NCI-H2196 (cell line): ENCODE measurements at regions not wholly inside any gene's neighbourhood (a gene's known extent, or its start where the extent isn't known, plus 50 kb on each side); places are given as distances from the start of the nearest gene placed in this dataset.
"Not testable (repeated sequence)": the region's sequence is repeated elsewhere in the genome, so short reads cannot be mapped to it uniquely, and the experiment has no call there.

ENCODE experiments used
- DNase-seq: peaks from one replicate; lab custom pipeline; 2025; ENCODE audit not compliant: unreplicated experiment; lab: John Stamatoyannopoulos, UW

DNA sequence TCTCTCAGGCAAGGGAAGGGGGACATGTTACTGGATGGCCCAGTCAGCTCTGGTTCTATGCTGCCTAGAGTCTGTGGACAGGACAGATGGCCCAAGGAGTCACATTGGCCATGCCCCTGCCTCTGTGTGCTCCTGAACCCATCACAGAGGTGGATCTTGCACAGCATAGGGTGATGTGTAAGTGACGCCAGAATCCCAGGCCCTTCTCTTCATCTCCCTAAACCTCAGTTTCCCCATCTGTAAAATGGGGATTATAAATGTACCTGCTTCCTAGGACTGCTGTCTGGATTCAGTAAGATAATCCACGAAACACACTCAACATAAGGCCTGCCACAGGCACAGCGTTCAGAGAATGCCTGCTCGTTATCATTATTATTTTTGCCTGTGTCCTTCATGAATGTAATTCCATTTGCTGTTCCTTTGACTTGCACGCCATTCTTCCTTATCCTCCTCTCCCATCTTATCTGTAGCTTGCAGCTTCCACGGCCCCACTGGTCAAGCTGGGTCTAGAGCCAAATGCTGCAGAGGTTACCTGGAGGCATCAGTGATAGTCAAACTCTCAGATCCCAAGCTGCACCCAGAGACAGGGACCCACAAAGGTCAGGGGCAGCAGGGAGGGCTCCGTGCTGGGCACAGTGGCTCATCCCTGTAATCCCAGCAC is 207.0 kb downstream of the MN1 start:
- DNase-seq = no peak

GRCh38 chr22:27596133-27596870 is 205.3 kb downstream of the MN1 start:
- DNase-seq = no peak

- no peak for DNase-seq
These were observed 203.7 kb downstream of the MN1 start for GRCh38 chr22:27597703-27598444.

- no peak for DNase-seq
These were observed 202.8 kb downstream of the MN1 start for GRCh38 chr22:27598792-27599191.

DNA sequence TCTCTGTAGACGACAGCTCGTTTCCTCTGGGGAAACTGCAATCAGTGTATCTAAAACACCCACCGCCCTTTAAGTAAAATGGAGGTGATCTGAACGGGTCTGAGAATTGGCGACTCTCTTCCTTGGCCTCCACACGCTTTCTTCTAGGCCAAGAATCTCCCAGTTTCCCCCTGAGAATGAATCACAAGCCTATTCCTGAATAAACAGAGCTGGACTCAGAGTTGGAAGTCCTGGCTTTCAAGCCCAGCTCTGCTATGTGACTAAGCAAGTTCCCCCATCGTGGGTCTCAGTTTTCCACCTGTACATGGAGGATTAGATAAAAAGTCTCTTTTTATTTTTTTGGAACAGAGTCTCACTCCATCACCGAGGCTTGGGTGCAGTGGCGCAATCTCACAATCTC is 200.4 kb downstream of the MN1 start:
- DNase-seq = no peak

DNA sequence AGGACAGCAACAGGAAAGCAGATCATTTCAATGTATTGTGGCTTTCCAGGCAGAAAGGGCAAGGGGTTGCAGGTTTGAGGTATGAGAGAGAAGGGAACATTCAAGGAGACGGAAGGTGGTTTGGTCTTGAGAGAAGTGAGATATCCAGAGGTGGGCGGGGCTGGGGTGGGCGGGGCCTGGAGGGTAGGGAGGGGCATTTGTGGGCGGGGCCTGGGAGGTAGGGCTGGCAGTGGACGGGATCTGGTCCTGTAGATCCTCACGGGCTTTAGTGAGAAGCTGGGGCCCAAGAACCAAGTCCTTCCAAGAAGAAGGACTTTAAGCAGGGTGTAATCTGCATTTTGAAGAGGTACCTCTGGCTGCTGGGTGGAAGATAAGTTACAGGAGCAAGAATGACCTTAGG is 199.2 kb downstream of the MN1 start:
- no peak for DNase-seq

- DNase-seq = no peak
These were observed 198.3 kb downstream of the MN1 start for GRCh38 chr22:27603111-27603799.

DNA sequence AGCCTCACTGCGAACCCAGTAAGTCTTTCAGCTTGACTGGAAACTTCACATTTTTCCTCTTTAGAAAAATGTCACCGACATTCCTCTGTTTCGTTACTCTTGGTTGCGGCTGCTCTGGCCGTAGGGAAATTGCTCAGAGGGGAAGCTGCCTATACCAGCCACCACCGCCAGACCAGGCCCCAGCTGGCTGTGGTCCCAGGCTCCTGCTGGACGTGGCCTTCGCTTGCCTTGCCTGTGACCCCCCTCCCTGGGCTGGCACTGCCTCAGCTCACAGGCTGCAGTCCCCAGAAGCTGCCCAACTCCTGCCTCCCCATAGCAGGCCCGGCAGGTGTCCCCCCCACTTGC is 197.8 kb downstream of the MN1 start:
- DNase-seq = no peak

GRCh38 chr22:27605390-27605789 is 196.2 kb downstream of the MN1 start:
- DNase-seq = no peak

- DNase-seq = not testable (repeated sequence)
These were observed 193.8 kb downstream of the MN1 start for GRCh38 chr22:27607750-27608149.

DNA sequence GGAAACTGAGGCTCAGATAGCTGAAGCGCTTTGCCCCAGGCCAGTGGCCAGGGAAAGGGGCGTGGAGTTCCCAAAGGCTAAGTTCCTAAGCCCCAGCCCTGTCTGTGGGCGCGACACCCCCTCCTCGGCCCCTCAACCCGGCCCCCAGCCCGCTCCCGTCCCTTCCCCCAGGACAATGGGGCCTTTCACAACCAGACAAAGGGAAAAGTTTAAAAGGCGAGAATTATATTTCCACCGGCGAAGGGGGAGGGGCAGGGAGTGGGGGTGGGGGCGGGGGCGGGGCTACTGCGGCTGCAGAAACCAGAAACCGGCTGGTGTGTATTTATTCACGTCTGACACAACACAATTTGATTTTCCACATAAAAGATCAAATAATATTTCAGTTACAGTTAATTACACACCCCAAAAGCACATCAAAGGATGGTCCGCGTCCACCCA is 192.1 kb downstream of the MN1 start:
- no peak for DNase-seq

DNA sequence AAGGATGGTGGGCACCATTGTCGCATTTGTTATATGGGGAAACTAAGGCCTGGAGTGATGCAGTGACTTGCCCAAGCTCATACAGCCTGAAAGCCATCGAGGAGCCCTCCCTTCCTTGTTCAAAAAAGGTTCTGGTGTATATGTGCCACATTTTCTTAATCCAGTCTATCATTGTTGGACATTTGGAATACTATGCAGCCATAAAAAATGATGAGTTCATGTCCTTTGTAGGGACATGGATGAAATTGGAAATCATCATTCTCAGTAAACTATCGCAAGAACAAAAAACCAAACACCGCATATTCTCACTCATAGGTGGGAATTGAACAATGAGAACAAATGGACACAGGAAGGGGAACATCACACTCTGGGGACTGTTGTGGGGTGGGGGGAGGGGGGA is 191.4 kb downstream of the MN1 start:
- DNase-seq = not testable (repeated sequence)

- no peak for DNase-seq
These were observed 190.4 kb downstream of the MN1 start for GRCh38 chr22:27610863-27611786.

DNA sequence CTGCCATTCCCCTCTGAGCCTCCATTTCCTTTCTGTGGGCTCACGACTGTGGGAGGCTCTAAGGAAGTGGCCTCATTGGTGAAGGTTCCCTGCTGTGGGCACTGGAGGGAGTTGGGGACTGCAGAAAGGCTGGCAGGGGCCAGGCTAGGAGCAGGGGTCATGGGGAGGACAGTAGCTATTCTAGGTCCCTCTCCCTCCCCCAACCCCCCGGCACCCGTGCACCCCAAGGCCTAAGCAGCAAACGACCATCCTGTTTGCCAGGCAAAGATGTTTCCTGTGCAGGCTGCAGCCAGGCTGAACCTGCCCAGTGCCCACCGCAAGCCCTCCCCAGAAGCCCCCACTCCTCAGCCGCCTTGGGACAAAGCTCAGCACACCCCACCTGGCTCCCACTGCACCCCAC is 189.4 kb downstream of the MN1 start:
- no peak for DNase-seq

DNA sequence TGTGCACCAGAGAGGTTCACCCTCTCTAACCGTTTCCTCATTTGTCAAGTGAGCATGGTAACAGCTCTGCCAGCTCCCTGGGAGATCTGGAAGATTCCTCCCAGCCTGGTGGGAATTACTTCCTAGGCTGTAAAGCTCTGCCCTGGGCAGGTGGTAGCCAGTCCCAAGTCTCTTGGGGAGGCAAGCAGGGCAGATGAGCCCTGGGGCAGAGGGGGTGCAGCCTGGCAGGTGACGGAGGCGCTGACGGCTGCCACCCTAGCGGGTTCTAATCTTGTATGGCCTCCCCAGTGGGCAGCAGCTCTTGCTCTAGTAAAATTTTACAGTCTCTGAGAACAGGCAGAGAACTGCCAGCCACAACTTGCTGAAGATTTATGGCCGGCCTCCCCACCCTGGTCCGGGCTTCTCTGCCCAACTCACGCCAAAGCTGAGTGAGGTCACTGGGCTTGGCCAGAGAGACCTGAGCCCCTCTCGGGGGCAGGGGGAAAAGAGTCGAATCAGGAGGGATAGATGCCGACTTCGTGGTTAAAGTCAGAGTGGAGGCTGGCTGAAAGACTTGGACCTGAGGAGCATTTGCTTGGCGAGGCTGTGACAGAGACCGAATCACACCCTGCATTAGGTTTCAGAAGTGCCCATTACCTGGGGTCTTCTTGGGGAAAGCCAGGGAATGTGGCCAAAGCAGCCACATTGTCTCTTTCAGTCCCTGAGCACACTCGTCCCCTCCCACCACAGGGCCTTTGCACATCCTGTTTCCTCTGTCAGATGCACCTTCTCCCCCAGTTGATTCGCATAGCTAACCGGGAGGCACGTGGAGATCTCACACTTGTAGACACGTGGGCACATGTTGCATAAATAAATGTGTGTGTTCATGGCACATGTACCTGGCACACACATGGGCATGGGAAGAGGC is 188.2 kb downstream of the MN1 start:
- DNase-seq = no peak

- no peak for DNase-seq
These were observed 187.4 kb downstream of the MN1 start for GRCh38 chr22:27614006-27614649.

DNA sequence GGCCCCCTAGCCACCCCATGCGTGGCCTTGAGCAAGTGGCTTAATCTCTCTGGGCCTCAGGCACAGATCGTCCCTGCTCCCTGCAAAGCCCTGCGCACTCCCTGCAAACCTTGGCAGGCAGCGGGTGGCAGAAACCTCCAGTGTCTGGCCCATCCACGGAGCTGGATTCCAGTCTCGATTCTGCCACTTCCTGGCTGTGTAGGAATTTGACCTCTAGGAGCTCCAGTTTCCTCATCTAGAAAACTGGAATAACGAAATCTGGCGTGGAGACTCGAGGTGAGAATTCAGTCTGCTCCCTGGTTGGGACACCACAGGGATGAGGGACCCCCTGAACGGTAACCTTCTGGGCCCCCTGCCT is 186.9 kb downstream of the MN1 start:
- DNase-seq = no peak

GRCh38 chr22:27615408-27615807 is 186.1 kb downstream of the MN1 start:
- DNase-seq = no peak

DNA sequence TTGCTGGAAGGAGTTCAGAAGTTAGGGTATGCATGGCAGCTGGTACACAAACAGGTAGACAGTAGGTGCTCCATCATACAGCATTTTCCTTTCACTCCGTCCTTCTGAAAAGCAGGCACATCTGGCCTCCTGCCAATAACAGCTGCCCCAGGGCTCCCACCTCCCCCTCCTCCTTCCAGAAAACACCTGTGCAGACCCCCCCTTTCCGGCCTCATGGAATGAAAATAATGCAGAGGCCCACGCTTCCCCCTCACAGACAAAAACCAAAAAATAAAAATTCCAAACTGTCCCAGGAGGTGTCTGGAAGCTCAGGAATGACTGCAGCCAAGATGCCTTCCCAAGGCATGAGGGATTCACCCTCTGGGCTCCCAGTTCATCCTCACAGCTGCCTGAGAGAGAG is 185.5 kb downstream of the MN1 start:
- DNase-seq = no peak
